Hepatocyte (in vitro differentiated cells): ENCODE measurements at regions not wholly inside any gene's neighbourhood (a gene's known extent, or its start where the extent isn't known, plus 50 kb on each side); places are given as distances from the start of the nearest gene placed in this dataset.

Source experiments
- DNase-seq: peaks from one replicate; pipeline ENCODE4 v3.0.0-alpha.2; 2016; ENCODE audit warnings: low spot score
- H2AFZ ChIP-seq: fragments of 200-600 bp; sonication (generic); 2 replicates; pipeline ENCODE4 v1.6.0; 2016; ENCODE audit warnings: antibody characterized with exemption, mild to moderate bottlenecking
- H3K27ac ChIP-seq: fragments of 200-600 bp; sonication (generic); 2 replicates; pipeline ENCODE4 v1.5.1; 2016; ENCODE audit warnings: mild to moderate bottlenecking
- H3K27me3 ChIP-seq: fragments of 200-600 bp; sonication (generic); 2 replicates; pipeline ENCODE4 v1.6.1; 2016
- H3K36me3 ChIP-seq: fragments of 200-600 bp; sonication (generic); replicated peaks from 2 replicates; pipeline ENCODE4 v1.5.1; 2016; ENCODE audit warnings: low read depth; ENCODE audit not compliant: insufficient read depth
- H3K4me1 ChIP-seq: fragments of 200-600 bp; sonication (generic); 2 replicates; pipeline ENCODE4 v1.5.1; 2016; ENCODE audit warnings: mild to moderate bottlenecking, moderate library complexity; ENCODE audit not compliant: insufficient read depth
- H3K4me2 ChIP-seq: fragments of 200-600 bp; sonication (generic); 2 replicates; pipeline ENCODE4 v1.6.0; 2016
- H3K4me3 ChIP-seq: fragments of 200-600 bp; sonication (generic); 2 replicates; pipeline ENCODE4 v1.5.1; 2016; ENCODE audit warnings: mild to moderate bottlenecking
- H3K79me2 ChIP-seq: fragments of 200-600 bp; sonication (generic); 2 replicates; pipeline ENCODE4 v1.6.0; 2017; ENCODE audit warnings: mild to moderate bottlenecking
- H3K9me2 ChIP-seq: fragments of 200-600 bp; sonication (generic); replicated peaks from 2 replicates; pipeline ENCODE4 v1.6.0; 2017; ENCODE audit warnings: mild to moderate bottlenecking; ENCODE audit not compliant: insufficient read depth
- H3K9me3 ChIP-seq: fragments of 200-600 bp; sonication (generic); 2 replicates; pipeline ENCODE4 v1.5.1; 2016; ENCODE audit warnings: low read depth, mild to moderate bottlenecking
- H4K20me1 ChIP-seq: fragments of 200-600 bp; sonication (generic); 2 replicates; pipeline ENCODE4 v1.6.0; 2016; ENCODE audit warnings: mild to moderate bottlenecking; ENCODE audit not compliant: insufficient read depth, poor library complexity, severe bottlenecking
- EZH2 ChIP-seq: fragments of 200-600 bp; sonication (generic); IDR thresholded peaks from 2 replicates; pipeline ENCODE4 v1.6.1; 2016; ENCODE audit warnings: antibody characterized with exemption, mild to moderate bottlenecking, borderline replicate concordance
- EZH2phosphoT487 ChIP-seq: fragments of 200-600 bp; sonication (generic); IDR thresholded peaks from one replicate; pipeline ENCODE4 v1.6.1; 2018; ENCODE audit warnings: antibody characterized with exemption, mild to moderate bottlenecking, low read depth, moderate library complexity; ENCODE audit not compliant: unreplicated experiment, severe bottlenecking
- WGBS: methylation state at CpG from one replicate; pipeline ENCODE4 v1.1.6; 2016; ENCODE audit warnings: low lambda C conversion rate; ENCODE audit errors: missing lambda C conversion rate; 5-methylcytosine and 5-hydroxymethylcytosine counted together
- TF ChIP-seq, protein P1 (sequence below): fragments of 200-600 bp; sonication (generic); IDR thresholded peaks from 2 replicates; pipeline ENCODE4 v1.5.1; 2016; ENCODE audit warnings: antibody characterized with exemption, mild to moderate bottlenecking; ENCODE audit not compliant: poor library complexity

DNA sequence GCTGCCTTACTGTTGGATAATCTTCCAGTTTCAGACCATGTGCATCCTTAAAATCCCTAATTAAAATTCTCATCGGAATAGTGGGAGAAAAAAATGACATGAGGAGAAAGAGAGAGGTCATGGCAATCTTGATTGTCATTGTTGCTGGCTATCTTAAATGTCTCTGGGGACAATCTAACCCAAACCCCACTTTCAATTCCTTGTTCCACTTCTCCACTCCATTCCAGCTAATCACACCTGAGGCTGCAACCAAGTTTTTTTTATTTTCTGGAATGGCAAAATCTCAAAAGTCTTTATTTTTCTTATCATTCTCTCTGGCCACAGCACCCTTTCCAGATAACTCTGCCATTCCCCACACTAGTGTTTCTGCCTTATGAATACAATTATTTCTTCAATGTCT is 171.9 kb upstream of the RASA1 start:
- H3K27ac ChIP-seq: no peak overlapping the region
- H3K9me2 ChIP-seq: no peaks in the 10 kb centered on the region
- H3K4me3 ChIP-seq: no peak overlapping the region
- no peaks in the 10 kb centered on the region for H4K20me1 ChIP-seq
- no peaks in the 10 kb centered on the region for H3K4me1 ChIP-seq
- peaks cover 3% of the 10 kb centered on the region for H3K27me3 ChIP-seq
- no peaks in the 10 kb centered on the region for H3K79me2 ChIP-seq
- TF ChIP-seq EZH2: no peak
- no peak for TF ChIP-seq EZH2phosphoT487
- TF ChIP-seq, protein P1, sequence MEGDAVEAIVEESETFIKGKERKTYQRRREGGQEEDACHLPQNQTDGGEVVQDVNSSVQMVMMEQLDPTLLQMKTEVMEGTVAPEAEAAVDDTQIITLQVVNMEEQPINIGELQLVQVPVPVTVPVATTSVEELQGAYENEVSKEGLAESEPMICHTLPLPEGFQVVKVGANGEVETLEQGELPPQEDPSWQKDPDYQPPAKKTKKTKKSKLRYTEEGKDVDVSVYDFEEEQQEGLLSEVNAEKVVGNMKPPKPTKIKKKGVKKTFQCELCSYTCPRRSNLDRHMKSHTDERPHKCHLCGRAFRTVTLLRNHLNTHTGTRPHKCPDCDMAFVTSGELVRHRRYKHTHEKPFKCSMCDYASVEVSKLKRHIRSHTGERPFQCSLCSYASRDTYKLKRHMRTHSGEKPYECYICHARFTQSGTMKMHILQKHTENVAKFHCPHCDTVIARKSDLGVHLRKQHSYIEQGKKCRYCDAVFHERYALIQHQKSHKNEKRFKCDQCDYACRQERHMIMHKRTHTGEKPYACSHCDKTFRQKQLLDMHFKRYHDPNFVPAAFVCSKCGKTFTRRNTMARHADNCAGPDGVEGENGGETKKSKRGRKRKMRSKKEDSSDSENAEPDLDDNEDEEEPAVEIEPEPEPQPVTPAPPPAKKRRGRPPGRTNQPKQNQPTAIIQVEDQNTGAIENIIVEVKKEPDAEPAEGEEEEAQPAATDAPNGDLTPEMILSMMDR: no peak
- H3K9me3 ChIP-seq: no peaks in the 10 kb centered on the region
- H3K4me2 ChIP-seq: no peak overlapping the region
- no peak for DNase-seq
- 85% methylated on average over 1 of the region's 1 CpG for WGBS
- no peaks in the 10 kb centered on the region for H3K36me3 ChIP-seq
- no peak overlapping the region for H2AFZ ChIP-seq

DNA sequence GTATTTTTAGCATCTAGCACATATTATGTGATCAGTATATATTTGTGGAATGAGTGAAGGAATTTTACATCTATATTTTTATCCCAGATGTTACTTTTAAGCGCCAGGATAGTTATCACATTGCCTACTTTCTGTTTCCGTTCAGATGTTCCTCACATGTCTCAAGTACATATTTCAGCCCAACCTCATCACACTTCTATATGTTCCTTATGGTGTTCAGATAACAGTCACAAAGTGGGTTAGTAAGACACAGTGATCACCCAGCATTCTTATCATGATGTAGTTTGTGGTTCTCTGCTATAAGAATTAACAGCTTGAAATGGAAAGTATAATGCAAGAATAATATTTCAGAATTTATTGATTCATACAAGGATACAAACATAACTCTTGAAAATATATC is 170.0 kb upstream of the RASA1 start:
- no peaks in the 10 kb centered on the region for H3K4me1 ChIP-seq
- DNase-seq: no peak
- H4K20me1 ChIP-seq: no peaks in the 10 kb centered on the region
- no peak overlapping the region for H3K4me2 ChIP-seq
- no peaks in the 10 kb centered on the region for H3K9me2 ChIP-seq
- no peaks in the 10 kb centered on the region for H3K36me3 ChIP-seq
- TF ChIP-seq, protein P1: no peak
- no peak for TF ChIP-seq EZH2phosphoT487
- TF ChIP-seq EZH2: no peak
- H2AFZ ChIP-seq: no peak overlapping the region
- WGBS: 91% methylated on average over 2 of the region's 2 CpGs
- no peaks in the 10 kb centered on the region for H3K9me3 ChIP-seq
- H3K79me2 ChIP-seq: no peaks in the 10 kb centered on the region
- no peak overlapping the region for H3K4me3 ChIP-seq
- H3K27ac ChIP-seq: no peak overlapping the region
- H3K27me3 ChIP-seq: peaks cover 3% of the 10 kb centered on the region

DNA sequence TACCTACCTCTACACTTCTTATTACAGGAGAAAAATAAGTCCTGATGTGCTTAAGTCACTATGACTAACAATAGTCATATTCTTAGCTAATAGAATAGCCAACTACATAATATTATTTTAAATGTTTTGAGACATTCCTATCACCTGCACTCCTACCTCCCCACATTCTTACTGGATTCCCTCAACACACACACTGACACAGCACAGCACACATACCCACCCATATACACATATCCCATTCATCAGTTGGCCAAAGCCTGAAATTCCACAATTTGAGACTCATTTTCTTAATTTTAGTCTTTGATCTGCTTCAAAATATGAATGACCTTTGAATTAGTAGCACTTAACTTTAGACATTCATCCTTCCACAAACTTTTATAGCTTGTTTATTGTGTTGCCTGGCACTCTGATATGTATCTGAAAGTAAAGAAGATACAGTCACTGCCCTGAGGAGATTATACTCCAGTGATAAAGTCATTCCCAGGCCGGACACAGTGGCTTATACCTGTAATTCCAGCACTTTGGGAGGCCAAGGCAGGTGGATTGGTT is 168.3 kb upstream of the RASA1 start:
- no peak overlapping the region for H3K27ac ChIP-seq

More for the DNA sequence above, 168.3 kb upstream of the RASA1 start:
- H3K4me1 ChIP-seq: no peaks in the 10 kb centered on the region
- TF ChIP-seq EZH2 (no peak), EZH2phosphoT487 (no peak)
- TF ChIP-seq, protein P1: no peak
- DNase-seq: no peak
- H3K9me3 ChIP-seq: no peaks in the 10 kb centered on the region
- H3K4me2 ChIP-seq: no peak overlapping the region
- H3K9me2 ChIP-seq: no peaks in the 10 kb centered on the region
- WGBS: 25% methylated on average over 1 of the region's 1 CpG
- H2AFZ ChIP-seq: no peak overlapping the region
- no peak overlapping the region for H3K4me3 ChIP-seq
- no peaks in the 10 kb centered on the region for H3K36me3 ChIP-seq
- peaks cover 3% of the 10 kb centered on the region for H3K27me3 ChIP-seq
- no peaks in the 10 kb centered on the region for H4K20me1 ChIP-seq
- H3K79me2 ChIP-seq: no peaks in the 10 kb centered on the region
